ENCODE measurements at regions not wholly inside any gene's neighbourhood (a gene's known extent, or its start where the extent isn't known, plus 50 kb on each side); places are given as distances from the start of the nearest gene placed in this dataset.

DNA sequence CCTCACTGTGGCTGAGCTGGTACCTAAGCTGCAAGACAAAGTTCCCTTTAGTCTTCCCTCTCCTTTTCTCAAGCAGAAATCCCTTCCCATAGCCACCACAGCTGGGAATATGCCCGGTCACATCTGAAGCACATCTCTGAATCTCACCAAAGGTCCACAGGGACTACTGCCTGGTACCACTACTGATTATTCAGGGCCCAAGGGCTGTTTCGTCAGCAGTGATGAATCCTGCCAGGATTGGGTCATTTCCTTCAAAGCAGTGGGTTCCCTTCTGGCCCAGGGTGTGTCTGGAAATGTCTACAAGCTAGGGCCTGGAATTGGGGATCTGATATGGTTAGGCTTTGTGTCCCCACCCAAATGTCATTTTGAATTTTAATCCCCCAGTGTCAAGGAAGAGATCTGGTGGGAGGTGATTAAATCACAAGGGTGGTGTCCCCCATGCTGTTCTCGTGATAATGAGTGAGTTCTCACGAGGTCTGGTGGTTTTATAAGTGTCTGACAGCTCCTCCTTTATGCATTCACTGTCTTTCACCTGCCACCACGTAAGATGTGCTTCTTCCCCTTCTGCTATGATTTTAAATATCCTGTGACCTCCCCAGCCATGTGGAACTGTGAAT is 83.2 kb upstream of the FST start:
- WGBS, 3 donors, result 47 to 67% (median 52%) methylated on average over 5 of the region's 5 CpGs
- Histone ChIP-seq H3K27ac (ENCODE audit: low read depth in 1 of 3, low read length in 2 of 3) (no peak overlapping the region), H3K36me3 (ENCODE audit: control insufficient read depth in 3 of 3, insufficient read depth in 2 of 3, low read depth in 1 of 3, low read length in 3 of 3) (no peaks in the 10 kb centered on the region), H3K27me3 (ENCODE audit: control insufficient read depth in 3 of 3, insufficient read depth in 3 of 3, low read length in 3 of 3) (no peaks in the 10 kb centered on the region), H3K4me3 (ENCODE audit: low read depth in 1 of 3, low read length in 3 of 3) (no peak overlapping the region), H3K4me1 (ENCODE audit: control insufficient read depth in 3 of 3, insufficient read depth in 2 of 3, low read depth in 1 of 3, low read length in 2 of 3) (no peaks in the 10 kb centered on the region), H3K9me3 (ENCODE audit: control insufficient read depth in 2 of 2, insufficient read depth in 1 of 2, low read depth in 1 of 2, low read length in 1 of 2) (no peaks in the 10 kb centered on the region)
- DNase-seq, result no peak
- no peak for FAIRE-seq

DNA sequence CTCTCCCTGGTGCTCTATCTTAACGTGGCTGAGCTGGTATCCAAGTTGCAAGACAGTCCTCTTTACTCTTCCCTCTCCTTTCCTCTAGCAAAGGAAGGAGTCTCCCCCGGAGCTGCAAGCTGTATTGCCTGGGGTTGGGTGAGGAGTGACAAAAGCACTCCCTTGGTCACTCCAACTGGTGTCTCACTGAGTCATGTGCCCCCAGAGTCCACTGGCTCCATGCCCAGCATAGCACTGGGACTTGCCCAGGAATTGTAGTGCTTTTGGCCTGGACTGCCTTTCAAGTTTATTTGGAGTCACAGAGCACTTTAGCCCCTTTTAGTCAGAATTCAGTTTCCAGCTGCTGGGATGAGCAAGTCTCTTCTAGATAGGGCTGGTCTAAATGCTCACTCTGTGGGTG is 82.6 kb upstream of the FST start:
- no peaks in the 10 kb centered on the region for H3K9me3 ChIP-seq (ENCODE audit: control insufficient read depth in 2 of 2, insufficient read depth in 1 of 2, low read depth in 1 of 2, low read length in 1 of 2)
- H3K36me3 ChIP-seq (ENCODE audit: control insufficient read depth in 3 of 3, insufficient read depth in 2 of 3, low read depth in 1 of 3, low read length in 3 of 3), result no peaks in the 10 kb centered on the region
- no peak for DNase-seq
- FAIRE-seq, result no peak
- no peak overlapping the region for H3K4me3 ChIP-seq (ENCODE audit: low read depth in 1 of 3, low read length in 3 of 3)
- no peaks in the 10 kb centered on the region for H3K4me1 ChIP-seq (ENCODE audit: control insufficient read depth in 3 of 3, insufficient read depth in 2 of 3, low read depth in 1 of 3, low read length in 2 of 3)
- H3K27ac ChIP-seq (ENCODE audit: low read depth in 1 of 3, low read length in 2 of 3), result no peak overlapping the region
- H3K27me3 ChIP-seq (ENCODE audit: control insufficient read depth in 3 of 3, insufficient read depth in 3 of 3, low read length in 3 of 3), result no peaks in the 10 kb centered on the region
- WGBS, 3 donors, result 26 to 44% (median 30%) methylated on average over 2 of the region's 2 CpGs

DNA sequence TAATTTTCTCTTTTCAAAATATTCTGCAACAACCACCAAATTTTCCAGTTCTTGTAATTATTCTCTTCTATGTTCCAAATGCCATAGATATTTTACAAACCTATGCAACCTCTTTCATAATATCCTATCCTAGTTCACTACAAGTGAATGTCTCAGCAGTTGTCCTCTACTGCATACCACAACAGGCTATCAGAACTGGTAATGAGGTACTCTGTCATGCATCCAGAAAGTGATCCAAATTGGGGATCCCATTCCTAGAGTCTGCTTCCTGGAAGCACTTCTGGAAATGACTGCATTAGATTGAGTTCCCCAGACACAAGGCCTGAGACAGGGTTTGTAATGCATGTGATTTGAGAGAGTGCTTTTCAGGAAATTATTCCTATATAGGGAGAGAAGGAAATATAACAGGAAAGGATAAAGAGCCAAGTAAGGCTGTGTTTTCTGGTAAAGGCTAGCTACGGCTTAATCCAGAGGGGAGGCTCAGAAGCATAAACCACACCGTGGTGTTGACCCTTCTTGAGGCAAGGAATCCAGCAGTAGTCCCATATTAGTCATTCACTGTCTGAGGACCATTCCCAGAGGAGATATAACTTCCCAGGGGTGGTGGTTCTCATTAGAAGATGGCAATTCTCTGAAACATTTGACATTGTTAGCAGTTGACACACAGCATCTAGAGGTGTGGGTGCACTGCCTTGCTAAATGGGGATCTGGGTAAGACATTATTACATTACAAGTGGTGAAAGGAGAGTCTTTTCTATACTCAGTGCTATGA is 80.3 kb upstream of the FST start:
- Histone ChIP-seq H3K4me1 (ENCODE audit: control insufficient read depth in 3 of 3, insufficient read depth in 2 of 3, low read depth in 1 of 3, low read length in 2 of 3) (no peaks in the 10 kb centered on the region), H3K4me3 (ENCODE audit: low read depth in 1 of 3, low read length in 3 of 3) (no peak overlapping the region), H3K9me3 (ENCODE audit: control insufficient read depth in 2 of 2, insufficient read depth in 1 of 2, low read depth in 1 of 2, low read length in 1 of 2) (no peaks in the 10 kb centered on the region), H3K27me3 (ENCODE audit: control insufficient read depth in 3 of 3, insufficient read depth in 3 of 3, low read length in 3 of 3) (no peaks in the 10 kb centered on the region), H3K27ac (ENCODE audit: low read depth in 1 of 3, low read length in 2 of 3) (no peak overlapping the region), H3K36me3 (ENCODE audit: control insufficient read depth in 3 of 3, insufficient read depth in 2 of 3, low read depth in 1 of 3, low read length in 3 of 3) (no peaks in the 10 kb centered on the region)
- no peak for DNase-seq
- FAIRE-seq, result no peak
- WGBS, 3 donors, result 60 to 75% (median 62%) methylated on average over 2 of the region's 2 CpGs

DNA sequence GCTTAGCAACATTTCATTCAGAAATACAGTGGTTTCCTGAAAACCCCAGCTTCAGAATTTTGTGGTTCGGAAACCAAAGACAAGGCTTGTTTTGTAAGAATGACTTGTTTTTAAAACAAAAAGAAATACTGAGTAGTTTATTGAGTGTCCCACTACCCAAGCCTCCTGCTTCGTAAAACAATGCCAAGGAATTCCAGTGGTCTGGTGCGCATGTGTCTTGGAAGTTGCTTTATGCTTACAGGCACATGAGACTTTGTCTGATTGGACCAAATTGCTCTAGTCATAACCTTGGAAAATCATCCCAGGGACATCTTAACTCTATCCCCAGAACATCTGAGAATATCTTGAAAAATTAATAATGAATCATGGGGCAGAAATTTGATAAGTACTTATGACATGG is 77.1 kb upstream of the FST start:
- no peaks in the 10 kb centered on the region for H3K27me3 ChIP-seq (ENCODE audit: control insufficient read depth in 3 of 3, insufficient read depth in 3 of 3, low read length in 3 of 3)
- no peak for FAIRE-seq
- H3K27ac ChIP-seq (ENCODE audit: low read depth in 1 of 3, low read length in 2 of 3), result no peak overlapping the region
- H3K4me3 ChIP-seq (ENCODE audit: low read depth in 1 of 3, low read length in 3 of 3), result no peak overlapping the region
- H3K9me3 ChIP-seq (ENCODE audit: control insufficient read depth in 2 of 2, insufficient read depth in 1 of 2, low read depth in 1 of 2, low read length in 1 of 2), result peaks cover 0 to 2% of the 10 kb centered on the region in 2 donors
- DNase-seq, result no peak
- H3K36me3 ChIP-seq (ENCODE audit: control insufficient read depth in 3 of 3, insufficient read depth in 2 of 3, low read depth in 1 of 3, low read length in 3 of 3), result no peaks in the 10 kb centered on the region
- H3K4me1 ChIP-seq (ENCODE audit: control insufficient read depth in 3 of 3, insufficient read depth in 2 of 3, low read depth in 1 of 3, low read length in 2 of 3), result no peaks in the 10 kb centered on the region
- 86 to 91% (median 86%) methylated on average over 3 of the region's 3 CpGs for WGBS, 3 donors

DNA sequence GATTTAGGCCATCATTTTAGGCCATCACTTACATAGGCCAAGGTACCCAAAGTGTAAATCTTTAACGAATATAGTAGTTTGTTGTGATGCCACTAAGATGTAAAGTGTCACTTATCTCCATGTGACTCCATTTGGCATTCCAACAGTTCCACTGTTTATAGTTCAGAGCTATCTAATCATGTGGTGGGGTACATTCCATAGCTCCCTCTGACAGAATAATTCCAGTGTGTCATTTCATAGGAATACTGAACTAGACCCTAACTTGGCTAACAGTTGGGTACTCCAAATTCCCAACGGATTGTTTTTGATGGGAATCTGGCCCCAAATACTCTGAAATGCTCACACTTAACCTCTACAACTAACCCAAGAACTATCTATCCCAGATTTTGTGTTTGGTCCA is 76.7 kb upstream of the FST start:
- H3K4me1 ChIP-seq (ENCODE audit: control insufficient read depth in 3 of 3, insufficient read depth in 2 of 3, low read depth in 1 of 3, low read length in 2 of 3), result no peaks in the 10 kb centered on the region
- H3K36me3 ChIP-seq (ENCODE audit: control insufficient read depth in 3 of 3, insufficient read depth in 2 of 3, low read depth in 1 of 3, low read length in 3 of 3), result no peaks in the 10 kb centered on the region
- FAIRE-seq (no peak), DNase-seq (no peak)
- 61 to 71% (median 62%) methylated on average over 2 of the region's 2 CpGs for WGBS, 3 donors
- no peak overlapping the region for H3K27ac ChIP-seq (ENCODE audit: low read depth in 1 of 3, low read length in 2 of 3)
- no peaks in the 10 kb centered on the region for H3K27me3 ChIP-seq (ENCODE audit: control insufficient read depth in 3 of 3, insufficient read depth in 3 of 3, low read length in 3 of 3)
- H3K9me3 ChIP-seq (ENCODE audit: control insufficient read depth in 2 of 2, insufficient read depth in 1 of 2, low read depth in 1 of 2, low read length in 1 of 2), result peaks cover 0 to 2% of the 10 kb centered on the region in 2 donors
- H3K4me3 ChIP-seq (ENCODE audit: low read depth in 1 of 3, low read length in 3 of 3), result no peak overlapping the region

DNA sequence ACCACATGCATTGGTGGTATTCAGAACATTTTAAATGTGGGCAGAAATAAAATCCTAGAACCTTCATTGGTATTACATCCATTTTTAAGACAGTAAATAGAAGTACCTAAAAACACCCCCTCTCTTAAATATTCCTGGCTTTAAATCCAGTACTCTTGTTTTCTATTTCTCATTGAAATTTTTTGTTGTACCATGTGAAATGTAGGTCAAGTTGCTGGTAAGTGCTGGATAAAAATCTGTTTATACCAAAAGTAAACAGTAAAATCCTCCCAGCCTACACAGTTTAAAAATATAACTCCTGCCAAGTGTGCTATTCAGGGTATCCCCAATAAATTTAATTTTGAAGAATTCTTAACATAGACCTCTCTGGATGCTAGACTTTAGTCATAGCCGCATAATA is 75.0 kb upstream of the FST start:
- no peak for DNase-seq
- H3K9me3 ChIP-seq (ENCODE audit: control insufficient read depth in 2 of 2, insufficient read depth in 1 of 2, low read depth in 1 of 2, low read length in 1 of 2), result peaks cover 0 to 5% of the 10 kb centered on the region in 2 donors
- no peak overlapping the region for H3K27ac ChIP-seq (ENCODE audit: low read depth in 1 of 3, low read length in 2 of 3)
- no peaks in the 10 kb centered on the region for H3K36me3 ChIP-seq (ENCODE audit: control insufficient read depth in 3 of 3, insufficient read depth in 2 of 3, low read depth in 1 of 3, low read length in 3 of 3)
- no peaks in the 10 kb centered on the region for H3K4me1 ChIP-seq (ENCODE audit: control insufficient read depth in 3 of 3, insufficient read depth in 2 of 3, low read depth in 1 of 3, low read length in 2 of 3)
- no peak overlapping the region for H3K4me3 ChIP-seq (ENCODE audit: low read depth in 1 of 3, low read length in 3 of 3)
- no peaks in the 10 kb centered on the region for H3K27me3 ChIP-seq (ENCODE audit: control insufficient read depth in 3 of 3, insufficient read depth in 3 of 3, low read length in 3 of 3)
- FAIRE-seq, result no peak
- WGBS, 3 donors, result 82 to 90% (median 85%) methylated on average over 1 of the region's 1 CpG

DNA sequence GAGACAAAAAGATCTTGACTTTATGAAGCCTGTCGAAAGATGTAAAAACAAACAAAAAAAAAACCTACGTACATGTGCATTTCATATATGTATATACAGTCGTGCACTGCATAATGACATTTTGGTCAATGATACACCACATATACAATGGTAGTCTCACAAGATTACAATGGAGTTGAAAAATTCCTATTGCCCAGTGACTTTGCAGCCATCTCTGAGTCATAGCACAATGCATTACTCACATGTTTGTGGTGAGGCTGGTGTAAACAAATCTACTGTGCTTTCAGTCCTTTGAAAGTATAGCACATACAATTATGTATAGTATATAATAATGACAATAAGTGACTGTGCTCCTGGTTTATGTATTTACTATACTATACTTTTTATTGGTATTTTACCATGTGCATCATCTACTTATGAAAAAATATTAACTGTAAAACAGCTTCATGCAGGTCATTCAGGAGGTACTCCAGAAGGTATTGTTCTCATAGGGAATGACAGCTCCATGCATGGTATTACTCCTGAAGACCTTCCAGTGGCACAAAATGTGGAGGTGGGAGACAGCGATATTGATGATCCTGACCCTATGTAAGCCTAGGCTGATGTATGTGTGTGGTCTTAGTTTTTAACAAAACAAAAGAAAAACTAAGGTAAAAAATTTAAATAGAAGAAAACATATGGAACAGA is 73.7 kb upstream of the FST start:
- no peak overlapping the region for H3K4me3 ChIP-seq (ENCODE audit: low read depth in 1 of 3, low read length in 3 of 3)
- no peaks in the 10 kb centered on the region for H3K27me3 ChIP-seq (ENCODE audit: control insufficient read depth in 3 of 3, insufficient read depth in 3 of 3, low read length in 3 of 3)
- no peaks in the 10 kb centered on the region for H3K4me1 ChIP-seq (ENCODE audit: control insufficient read depth in 3 of 3, insufficient read depth in 2 of 3, low read depth in 1 of 3, low read length in 2 of 3)
- no peak overlapping the region for H3K27ac ChIP-seq (ENCODE audit: low read depth in 1 of 3, low read length in 2 of 3)
- H3K9me3 ChIP-seq (ENCODE audit: control insufficient read depth in 2 of 2, insufficient read depth in 1 of 2, low read depth in 1 of 2, low read length in 1 of 2), result peaks cover 0 to 5% of the 10 kb centered on the region in 2 donors
- H3K36me3 ChIP-seq (ENCODE audit: control insufficient read depth in 3 of 3, insufficient read depth in 2 of 3, low read depth in 1 of 3, low read length in 3 of 3), result no peaks in the 10 kb centered on the region
- DNase-seq (no peak), FAIRE-seq (no peak)
- WGBS, 3 donors, result 90 to 93% (median 92%) methylated on average over 4 of the region's 4 CpGs

DNA sequence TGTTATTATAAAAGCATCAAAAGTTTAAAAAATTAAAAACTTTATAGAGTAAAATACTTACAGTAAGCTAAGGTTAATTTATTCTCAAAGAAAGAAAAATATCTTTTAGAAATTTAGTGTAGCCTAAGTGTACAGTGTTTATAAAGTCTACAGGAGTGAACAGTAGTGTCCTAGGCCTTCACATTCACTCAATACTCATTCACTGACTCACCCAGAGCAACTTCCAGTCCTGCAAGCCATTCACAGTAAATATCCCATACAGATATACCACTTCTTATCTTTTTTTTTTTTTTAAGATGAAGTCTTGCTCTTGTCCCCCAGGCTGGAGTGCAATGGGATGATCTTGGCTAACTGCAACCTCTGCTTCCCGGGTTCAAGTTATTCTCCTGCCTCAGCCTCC is 73.1 kb upstream of the FST start:
- WGBS, 3 donors, result 89 to 95% (median 90%) methylated on average over 1 of the region's 1 CpG
- H3K27ac ChIP-seq (ENCODE audit: low read depth in 1 of 3, low read length in 2 of 3), result no peak overlapping the region
- H3K9me3 ChIP-seq (ENCODE audit: control insufficient read depth in 2 of 2, insufficient read depth in 1 of 2, low read depth in 1 of 2, low read length in 1 of 2), result peaks cover 0 to 5% of the 10 kb centered on the region in 2 donors
- H3K36me3 ChIP-seq (ENCODE audit: control insufficient read depth in 3 of 3, insufficient read depth in 2 of 3, low read depth in 1 of 3, low read length in 3 of 3), result no peaks in the 10 kb centered on the region
- H3K27me3 ChIP-seq (ENCODE audit: control insufficient read depth in 3 of 3, insufficient read depth in 3 of 3, low read length in 3 of 3), result no peaks in the 10 kb centered on the region
- H3K4me1 ChIP-seq (ENCODE audit: control insufficient read depth in 3 of 3, insufficient read depth in 2 of 3, low read depth in 1 of 3, low read length in 2 of 3), result no peaks in the 10 kb centered on the region
- no peak for FAIRE-seq
- no peak overlapping the region for H3K4me3 ChIP-seq (ENCODE audit: low read depth in 1 of 3, low read length in 3 of 3)
- DNase-seq, result no peak
